IMR-90 (cell line): ENCODE measurements at regions not wholly inside any gene's neighbourhood (a gene's known extent, or its start where the extent isn't known, plus 50 kb on each side); places are given as distances from the start of the nearest gene placed in this dataset.

Experiments used
- ATAC-seq: fragments of 200-7000 bp; cut with Tn5 transposase; 2 replicates; pipeline ENCODE4 v1.9.1; 2020; ENCODE audit warnings: low read depth, mild to moderate bottlenecking, moderate library complexity
- BruUV-seq: library from RNA; stranded (reverse); fragments of 400-500 nt; replicated peaks from 2 replicates; lab custom pipeline; 2021; lab: Mats Ljungman, UMichigan
- CTCF ChIA-PET: fragments of 300-600 bp; formaldehyde crosslinking; extraction: SDS; loops from one replicate; lab custom pipeline; 2021; ENCODE audit warnings: antibody characterized with exemption; lab: Yijun Ruan, JAX
- POLR2A ChIA-PET: fragments of 300-600 bp; sonication (Branson Sonifier 250); formaldehyde crosslinking; loops from one replicate; lab custom pipeline; 2022; ENCODE audit warnings: antibody characterized with exemption; ENCODE audit not compliant: unreplicated experiment; lab: Charles Lee
- DNase-seq: peaks from one replicate; pipeline ENCODE4 v3.0.0; 2013
- H2AFZ ChIP-seq: replicated peaks from 2 replicates; pipeline ENCODE3; 2013; ENCODE audit warnings: low read length, mild to moderate bottlenecking; ENCODE audit not compliant: poor library complexity
- H2AK5ac ChIP-seq: 2 replicates; pipeline ENCODE4 v1.6.1; 2013; ENCODE audit warnings: low read depth, low read length, inconsistent platforms
- H2AK9ac ChIP-seq: replicated peaks from 2 replicates; pipeline ENCODE3; 2013; ENCODE audit warnings: mild to moderate bottlenecking, low read depth, low read length, moderate library complexity; ENCODE audit not compliant: poor library complexity
- H2BK120ac ChIP-seq: 2 replicates; pipeline ENCODE4 v1.6.1; 2013; ENCODE audit warnings: low read depth, low read length, inconsistent platforms
- H2BK15ac ChIP-seq: 3 replicates; pipeline ENCODE4 v1.6.1; 2013; ENCODE audit warnings: low read depth, low read length, inconsistent platforms
- H2BK20ac ChIP-seq: 2 replicates; pipeline ENCODE4 v1.6.1; 2013; ENCODE audit warnings: low read depth, mild to moderate bottlenecking, inconsistent platforms, low read length, moderate library complexity
- H2BK5ac ChIP-seq: 2 replicates; pipeline ENCODE4 v1.6.1; 2013; ENCODE audit warnings: mild to moderate bottlenecking, low read depth, low read length, inconsistent platforms; ENCODE audit not compliant: poor library complexity, severe bottlenecking
- H3K14ac ChIP-seq: replicated peaks from 2 replicates; pipeline ENCODE4 v1.6.1; 2013; ENCODE audit warnings: low read depth, low read length, inconsistent platforms
- H3K18ac ChIP-seq: 2 replicates; pipeline ENCODE4 v1.6.1; 2013; ENCODE audit warnings: low read depth, low read length, control low read depth
- H3K23ac ChIP-seq: 2 replicates; pipeline ENCODE4 v1.6.1; 2013; ENCODE audit warnings: low read depth, low read length, inconsistent platforms
- H3K27ac ChIP-seq: 2 replicates; pipeline ENCODE4 v1.5.1; 2013; ENCODE audit warnings: mild to moderate bottlenecking, control low read depth, low read length; ENCODE audit not compliant: insufficient read depth
- H3K27me3 ChIP-seq: 2 replicates; pipeline ENCODE4 v1.6.1; 2013; ENCODE audit warnings: low read length; ENCODE audit not compliant: control insufficient read depth, insufficient read depth
- H3K36me3 ChIP-seq: 2 replicates; pipeline ENCODE4 v1.6.1; 2013; ENCODE audit warnings: low read length, mixed read lengths; ENCODE audit not compliant: control insufficient read depth, insufficient read depth
- H3K4ac ChIP-seq: 2 replicates; pipeline ENCODE4 v1.6.1; 2013; ENCODE audit warnings: low read depth, low read length, inconsistent platforms
- H3K4me1 ChIP-seq: 2 replicates; pipeline ENCODE4 v1.6.1; 2013; ENCODE audit warnings: low read length, mixed read lengths; ENCODE audit not compliant: control insufficient read depth, insufficient read depth
- H3K4me2 ChIP-seq: 2 replicates; pipeline ENCODE4 v1.6.1; 2013; ENCODE audit warnings: low read depth, mild to moderate bottlenecking, control low read depth, low read length, moderate library complexity
- H3K4me3 ChIP-seq: 2 replicates; pipeline ENCODE4 v1.5.1; 2013; ENCODE audit warnings: low read depth, mild to moderate bottlenecking, control low read depth, low read length, moderate library complexity; ENCODE audit not compliant: insufficient read depth
- H3K56ac ChIP-seq: 2 replicates; pipeline ENCODE4 v1.6.1; 2013; ENCODE audit warnings: low read length, inconsistent platforms; ENCODE audit not compliant: insufficient read depth; ENCODE audit errors: extremely low read depth
- H3K79me1 ChIP-seq, 2 experiments: 2 replicates each; pipeline ENCODE4 v1.6.1; 2013; ENCODE audit warnings: low read length in 2 of 2, inconsistent platforms in 1 of 2, low read depth in 1 of 2
- H3K9ac ChIP-seq: 2 replicates; pipeline ENCODE4 v1.6.1; 2013; ENCODE audit warnings: low read depth, low read length, control low read depth
- H3K9me1 ChIP-seq: 2 replicates; pipeline ENCODE4 v1.6.1; 2013; ENCODE audit warnings: low read length, inconsistent platforms; ENCODE audit not compliant: insufficient read depth
- H3K9me3 ChIP-seq: 2 replicates; pipeline ENCODE4 v1.6.1; 2013; ENCODE audit warnings: low read length; ENCODE audit not compliant: control insufficient read depth, insufficient read depth
- H4K20me1 ChIP-seq: 2 replicates; pipeline ENCODE4 v1.6.1; 2013; ENCODE audit warnings: low read length, inconsistent platforms; ENCODE audit not compliant: insufficient read depth
- H4K5ac ChIP-seq: 2 replicates; pipeline ENCODE4 v1.6.1; 2013; ENCODE audit warnings: mild to moderate bottlenecking, low read depth, low read length, control low read depth
- H4K8ac ChIP-seq, 2 experiments: 2 replicates each; pipeline ENCODE4 v1.6.1; 2013; ENCODE audit warnings: low read depth in 2 of 2, low read length in 2 of 2, control low read depth in 1 of 2, inconsistent platforms in 1 of 2
- H4K91ac ChIP-seq: 2 replicates; pipeline ENCODE4 v1.6.1; 2013; ENCODE audit warnings: low read depth, low read length, inconsistent platforms; ENCODE audit not compliant: insufficient read depth
- BHLHE40 ChIP-seq: fragments of 150-350 bp; IDR thresholded peaks from 2 replicates; pipeline ENCODE4 v1.6.1; 2016; ENCODE audit warnings: mild to moderate bottlenecking, low read depth, low read length
- CEBPB ChIP-seq: IDR thresholded peaks from 2 replicates; pipeline ENCODE4 v1.6.1; 2012; ENCODE audit warnings: low read depth, low read length, improper control_type of control experiment
- FOS ChIP-seq: fragments of 150-350 bp; IDR thresholded peaks from 2 replicates; pipeline ENCODE4 v1.6.1; 2016; ENCODE audit warnings: low read depth, low read length
- MAFK ChIP-seq: IDR thresholded peaks from 2 replicates; pipeline ENCODE4 v1.6.1; 2012; ENCODE audit warnings: low read depth, low read length, improper control_type of control experiment
- MAZ ChIP-seq: IDR thresholded peaks from 2 replicates; pipeline ENCODE4 v1.6.1; 2012; ENCODE audit warnings: low read depth, mild to moderate bottlenecking, low read length, improper control_type of control experiment, moderate library complexity, borderline replicate concordance
- MXI1 ChIP-seq: IDR thresholded peaks from 2 replicates; pipeline ENCODE4 v1.6.1; 2012; ENCODE audit warnings: low read depth, mild to moderate bottlenecking, low read length, moderate library complexity, borderline replicate concordance
- POLR2A ChIP-seq: IDR thresholded peaks from 2 replicates; pipeline ENCODE4 v1.6.1; 2012; ENCODE audit warnings: mild to moderate bottlenecking, low read depth, low read length
- RAD21 ChIP-seq: IDR thresholded peaks from 2 replicates; pipeline ENCODE4 v1.6.1; 2012; ENCODE audit warnings: low read length, improper control_type of control experiment
- RCOR1 ChIP-seq: IDR thresholded peaks from 2 replicates; pipeline ENCODE4 v1.6.1; 2012; ENCODE audit warnings: mild to moderate bottlenecking, low read length, improper control_type of control experiment; ENCODE audit not compliant: insufficient replicate concordance
- RFX5 ChIP-seq: IDR thresholded peaks from 2 replicates; pipeline ENCODE4 v1.8.0; 2012; ENCODE audit warnings: low read depth, mild to moderate bottlenecking, low read length, moderate library complexity
- SMC3 ChIP-seq: fragments of 150-350 bp; IDR thresholded peaks from 2 replicates; pipeline ENCODE4 v1.6.1; 2016; ENCODE audit warnings: low read depth, mild to moderate bottlenecking, antibody characterized with exemption, low read length, moderate library complexity
- WGBS, 2 experiments: methylation state at CpG; one replicate each; pipeline versions ENCODE4 v1.1.5 to v1.1.7; 2013; ENCODE audit warnings: missing lambda C conversion rate in 2 of 2; ENCODE audit not compliant: insufficient read length in 1 of 2; ENCODE audit errors: extremely low coverage in 2 of 2; 5-methylcytosine and 5-hydroxymethylcytosine counted together
- dilution Hi-C: fragments of 300-500 bp; cut with HindIII; formaldehyde crosslinking; loops from one replicate; pipeline ENCODE4 v1.14.3; 2018; ENCODE audit warnings: low sequenced_read_pairs; ENCODE audit not compliant: unreplicated experiment
- in situ Hi-C: fragments of 300-500 bp; cut with MboI; formaldehyde crosslinking; loops from 3 replicates; pipeline ENCODE4 v1.14.3; 2019; ENCODE audit warnings: low sequenced_read_pairs, inconsistent platforms, mixed read lengths
- intact Hi-C: fragments of 100-400 bp; cut with micrococcal nuclease; formaldehyde crosslinking; loops from 2 replicates; pipeline ENCODE4 v1.10.0; 2022
- TF ChIP-seq, protein P1 (sequence below): fragments of 150-350 bp; IDR thresholded peaks from 2 replicates; pipeline ENCODE4 v1.6.1; 2017; ENCODE audit warnings: mild to moderate bottlenecking, antibody characterized with exemption, low read length, low read depth
- TF ChIP-seq, protein P2 (sequence below): conservative IDR thresholded peaks from 2 replicates; pipeline ENCODE4 v1.5.1; 2012; ENCODE audit warnings: mild to moderate bottlenecking, low read depth, low read length, improper control_type of control experiment
- TF ChIP-seq, protein P3 (sequence below): fragments of 150-350 bp; IDR thresholded peaks from 2 replicates; pipeline ENCODE4 v1.6.1; 2016; ENCODE audit warnings: low read depth, mild to moderate bottlenecking, low read length, moderate library complexity, borderline replicate concordance

DNA sequence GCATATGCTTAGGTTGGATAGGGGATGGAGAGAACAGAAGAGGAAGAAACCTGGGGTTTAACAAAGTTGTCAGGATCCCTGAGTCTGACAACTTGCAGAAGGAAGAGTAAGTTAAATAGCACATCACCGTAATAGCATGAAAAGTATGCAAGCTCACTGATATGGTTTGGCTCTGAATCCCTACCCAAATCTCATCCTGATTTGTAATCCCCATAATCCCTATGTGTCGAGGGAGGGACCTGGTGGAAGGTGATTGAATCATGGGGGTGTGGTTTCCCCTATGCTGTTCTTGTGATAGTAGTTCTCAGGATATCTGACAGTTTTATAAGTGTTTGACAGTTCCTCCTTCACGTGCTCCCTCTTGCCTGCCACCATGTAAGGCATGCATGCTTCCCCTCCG lies 193.3 kb downstream of the PSAT1 start:
- no peak overlapping the region for H2AFZ ChIP-seq
- H4K5ac ChIP-seq, result no peak overlapping the region
- no peaks in the 10 kb centered on the region for H3K36me3 ChIP-seq
- no peak overlapping the region for H2BK20ac ChIP-seq
- no peaks in the 10 kb centered on the region for H4K20me1 ChIP-seq
- BruUV-seq, result no TSS peak
- ATAC-seq, result no peak
- TF ChIP-seq FOS (no peak), RFX5 (no peak), SMC3 (no peak), BHLHE40 (no peak), MAFK (no peak), POLR2A (no peak), RCOR1 (no peak), MAZ (no peak), MXI1 (no peak), RAD21 (no peak), CEBPB (no peak)
- TF ChIP-seq, protein P1, sequence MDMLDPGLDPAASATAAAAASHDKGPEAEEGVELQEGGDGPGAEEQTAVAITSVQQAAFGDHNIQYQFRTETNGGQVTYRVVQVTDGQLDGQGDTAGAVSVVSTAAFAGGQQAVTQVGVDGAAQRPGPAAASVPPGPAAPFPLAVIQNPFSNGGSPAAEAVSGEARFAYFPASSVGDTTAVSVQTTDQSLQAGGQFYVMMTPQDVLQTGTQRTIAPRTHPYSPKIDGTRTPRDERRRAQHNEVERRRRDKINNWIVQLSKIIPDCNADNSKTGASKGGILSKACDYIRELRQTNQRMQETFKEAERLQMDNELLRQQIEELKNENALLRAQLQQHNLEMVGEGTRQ, result no peak
- TF ChIP-seq, protein P2, sequence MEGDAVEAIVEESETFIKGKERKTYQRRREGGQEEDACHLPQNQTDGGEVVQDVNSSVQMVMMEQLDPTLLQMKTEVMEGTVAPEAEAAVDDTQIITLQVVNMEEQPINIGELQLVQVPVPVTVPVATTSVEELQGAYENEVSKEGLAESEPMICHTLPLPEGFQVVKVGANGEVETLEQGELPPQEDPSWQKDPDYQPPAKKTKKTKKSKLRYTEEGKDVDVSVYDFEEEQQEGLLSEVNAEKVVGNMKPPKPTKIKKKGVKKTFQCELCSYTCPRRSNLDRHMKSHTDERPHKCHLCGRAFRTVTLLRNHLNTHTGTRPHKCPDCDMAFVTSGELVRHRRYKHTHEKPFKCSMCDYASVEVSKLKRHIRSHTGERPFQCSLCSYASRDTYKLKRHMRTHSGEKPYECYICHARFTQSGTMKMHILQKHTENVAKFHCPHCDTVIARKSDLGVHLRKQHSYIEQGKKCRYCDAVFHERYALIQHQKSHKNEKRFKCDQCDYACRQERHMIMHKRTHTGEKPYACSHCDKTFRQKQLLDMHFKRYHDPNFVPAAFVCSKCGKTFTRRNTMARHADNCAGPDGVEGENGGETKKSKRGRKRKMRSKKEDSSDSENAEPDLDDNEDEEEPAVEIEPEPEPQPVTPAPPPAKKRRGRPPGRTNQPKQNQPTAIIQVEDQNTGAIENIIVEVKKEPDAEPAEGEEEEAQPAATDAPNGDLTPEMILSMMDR, result no peak
- TF ChIP-seq, protein P3, sequence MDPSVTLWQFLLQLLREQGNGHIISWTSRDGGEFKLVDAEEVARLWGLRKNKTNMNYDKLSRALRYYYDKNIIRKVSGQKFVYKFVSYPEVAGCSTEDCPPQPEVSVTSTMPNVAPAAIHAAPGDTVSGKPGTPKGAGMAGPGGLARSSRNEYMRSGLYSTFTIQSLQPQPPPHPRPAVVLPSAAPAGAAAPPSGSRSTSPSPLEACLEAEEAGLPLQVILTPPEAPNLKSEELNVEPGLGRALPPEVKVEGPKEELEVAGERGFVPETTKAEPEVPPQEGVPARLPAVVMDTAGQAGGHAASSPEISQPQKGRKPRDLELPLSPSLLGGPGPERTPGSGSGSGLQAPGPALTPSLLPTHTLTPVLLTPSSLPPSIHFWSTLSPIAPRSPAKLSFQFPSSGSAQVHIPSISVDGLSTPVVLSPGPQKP, result no peak
- H4K8ac ChIP-seq, result no peak overlapping the region
- ChIA-PET CTCF (no interaction called here), POLR2A (no interaction called here)
- no peaks in the 10 kb centered on the region for H3K79me1 ChIP-seq
- no peak overlapping the region for H2AK5ac ChIP-seq
- no peak overlapping the region for H3K4ac ChIP-seq
- no peak overlapping the region for H3K9ac ChIP-seq
- intact Hi-C loops (no loop called here), dilution Hi-C loops (no loop called here), in situ Hi-C loops (no loop called here)
- no peaks in the 10 kb centered on the region for H3K4me1 ChIP-seq
- peaks cover 2% of the 10 kb centered on the region for H3K27me3 ChIP-seq
- H2BK5ac ChIP-seq, result no peak overlapping the region
- H3K14ac ChIP-seq, result no peak overlapping the region
- H3K18ac ChIP-seq, result no peak overlapping the region
- no peak overlapping the region for H2BK15ac ChIP-seq
- DNase-seq, result peak; percentile 5
- H3K4me3 ChIP-seq, result no peak overlapping the region
- no peak overlapping the region for H4K91ac ChIP-seq
- H3K4me2 ChIP-seq, result no peak overlapping the region
- H3K27ac ChIP-seq, result no peak overlapping the region
- no peak overlapping the region for H3K56ac ChIP-seq
- H2AK9ac ChIP-seq, result no peak overlapping the region
- H3K9me3 ChIP-seq, result no peaks in the 10 kb centered on the region
- H3K23ac ChIP-seq, result no peak overlapping the region
- no CpG with 5 or more reads among the region's 4 CpGs for WGBS, 2 experiments
- no peak overlapping the region for H2BK120ac ChIP-seq
- H3K9me1 ChIP-seq, result no peaks in the 10 kb centered on the region
